ENCODE measurements at regions not wholly inside any gene's neighbourhood (a gene's known extent, or its start where the extent isn't known, plus 50 kb on each side); places are given as distances from the start of the nearest gene placed in this dataset.
A peak's percentile ranks its signal among the peaks of the same experiment; 100 is the strongest.

GRCh38 chr5:92930057-92930456, 651.0 kb downstream of the NR2F1-AS1 start:
- no peak for TF ChIP-seq ZFX (IDR thresholded peaks at IDR 0.05; ENCODE audit: borderline replicate concordance)
- TF ChIP-seq CTCF (IDR thresholded peaks at IDR 0.05): no peak
- H3K27ac ChIP-seq: no peak overlapping the region

DNA sequence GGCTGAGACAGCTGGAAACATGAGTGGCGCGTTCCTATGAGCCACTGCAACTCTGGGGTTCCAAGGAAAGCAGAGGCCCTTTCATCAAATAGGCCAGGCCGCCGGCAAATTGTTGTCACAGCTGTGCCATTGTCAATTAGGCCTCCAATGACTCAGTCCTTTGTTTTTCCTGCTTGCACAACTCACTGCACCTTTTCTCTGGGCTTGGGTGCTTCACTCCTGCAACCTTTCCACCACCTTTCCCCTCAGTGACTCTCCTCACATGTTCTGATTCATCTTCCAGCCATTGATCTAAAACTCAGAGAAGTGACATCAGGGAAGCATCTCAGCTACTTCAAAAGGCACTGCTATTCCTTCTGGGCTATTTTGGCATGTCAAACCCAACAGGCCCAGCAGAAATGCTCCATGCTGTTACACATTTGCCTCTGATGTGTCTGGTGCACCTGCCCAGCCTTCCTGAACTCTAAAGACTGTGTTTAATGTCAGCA, 653.7 kb downstream of the NR2F1-AS1 start:
- TF ChIP-seq ZFX (IDR thresholded peaks at IDR 0.05; ENCODE audit: borderline replicate concordance) (no peak), CTCF (IDR thresholded peaks at IDR 0.05) (no peak)
- H3K27ac ChIP-seq: no peak overlapping the region

- TF ChIP-seq CTCF (IDR thresholded peaks at IDR 0.05) (no peak), ZFX (IDR thresholded peaks at IDR 0.05; ENCODE audit: borderline replicate concordance) (no peak)
- H3K27ac ChIP-seq: no peak overlapping the region
Observed at GRCh38 chr5:92923885-92924284, 657.1 kb downstream of the NR2F1-AS1 start.

- H3K27ac ChIP-seq: no peak overlapping the region
- TF ChIP-seq ZFX (IDR thresholded peaks at IDR 0.05; ENCODE audit: borderline replicate concordance) (no peak), CTCF (IDR thresholded peaks at IDR 0.05) (no peak)
Observed at GRCh38 chr5:92922231-92922967, 658.6 kb downstream of the NR2F1-AS1 start.

DNA sequence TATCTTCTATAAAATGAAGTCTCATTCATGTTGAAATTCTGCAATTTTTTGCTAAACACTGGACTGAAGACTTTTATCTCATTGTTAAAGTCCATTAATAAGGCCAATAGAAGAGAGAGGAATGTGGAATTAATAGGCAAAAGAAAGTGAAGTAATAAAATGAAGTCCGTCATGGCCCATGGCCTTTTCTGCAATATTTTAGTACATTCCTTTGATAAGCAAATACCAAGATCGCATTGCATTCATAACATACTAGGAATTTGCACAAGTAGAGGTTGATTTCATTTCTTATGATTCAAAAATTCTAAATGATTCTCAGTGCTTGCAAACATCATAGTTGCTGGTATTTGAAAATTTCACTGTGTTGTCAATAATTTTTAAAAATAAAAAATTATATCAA, 664.0 kb downstream of the NR2F1-AS1 start:
- no peak overlapping the region for H3K27ac ChIP-seq
- TF ChIP-seq CTCF (IDR thresholded peaks at IDR 0.05) (no peak), ZFX (IDR thresholded peaks at IDR 0.05; ENCODE audit: borderline replicate concordance) (no peak)

- TF ChIP-seq ZFX (IDR thresholded peaks at IDR 0.05; ENCODE audit: borderline replicate concordance) (no peak), CTCF (IDR thresholded peaks at IDR 0.05) (0 out of 2 replicates have a peak, but pooled peaks have one; percentile 15)
- H3K27ac ChIP-seq: no peak overlapping the region
Observed at GRCh38 chr5:92916036-92916435, 665.0 kb downstream of the NR2F1-AS1 start.

- no peak overlapping the region for H3K27ac ChIP-seq
- TF ChIP-seq ZFX (IDR thresholded peaks at IDR 0.05; ENCODE audit: borderline replicate concordance) (no peak), CTCF (IDR thresholded peaks at IDR 0.05) (no peak)
Observed at GRCh38 chr5:92912283-92912682, 668.7 kb downstream of the NR2F1-AS1 start.
